Chondrocyte (in vitro differentiated cells): ENCODE measurements at regions not wholly inside any gene's neighbourhood (a gene's known extent, or its start where the extent isn't known, plus 50 kb on each side); places are given as distances from the start of the nearest gene placed in this dataset.

Experiments used
- DNase-seq: peaks from one replicate; pipeline ENCODE4 v3.0.0; 2021; ENCODE audit warnings: mixed read lengths, low spot score
- H3K27ac Mint-ChIP-seq: one replicate; pipeline ENCODE4 v1.8.0; 2021; ENCODE audit warnings: mild to moderate bottlenecking, moderate library complexity, mixed read lengths; ENCODE audit not compliant: unreplicated experiment
- H3K27me3 Mint-ChIP-seq: 2 replicates; pipeline ENCODE4 v1.8.0; 2021; ENCODE audit warnings: low read depth, mixed read lengths
- H3K36me3 Mint-ChIP-seq: 2 replicates; pipeline ENCODE4 v1.8.0; 2021; ENCODE audit warnings: low read depth, mixed read lengths
- H3K4me1 Mint-ChIP-seq: 2 replicates; pipeline ENCODE4 v1.8.0; 2021; ENCODE audit warnings: low read depth, mild to moderate bottlenecking, mixed read lengths
- H3K4me3 Mint-ChIP-seq: one replicate; pipeline ENCODE4 v1.8.0; 2021; ENCODE audit warnings: mild to moderate bottlenecking, moderate library complexity, mixed read lengths; ENCODE audit not compliant: unreplicated experiment
- H3K9me3 Mint-ChIP-seq: 2 replicates; pipeline ENCODE4 v1.8.0; 2021; ENCODE audit warnings: low read depth, mixed read lengths
- CTCF ChIP-seq: fragments of 200-600 bp; sonication (generic); IDR thresholded peaks from 2 replicates; pipeline ENCODE4 v1.5.0; 2021; ENCODE audit warnings: antibody characterized with exemption, mild to moderate bottlenecking, moderate library complexity

DNA sequence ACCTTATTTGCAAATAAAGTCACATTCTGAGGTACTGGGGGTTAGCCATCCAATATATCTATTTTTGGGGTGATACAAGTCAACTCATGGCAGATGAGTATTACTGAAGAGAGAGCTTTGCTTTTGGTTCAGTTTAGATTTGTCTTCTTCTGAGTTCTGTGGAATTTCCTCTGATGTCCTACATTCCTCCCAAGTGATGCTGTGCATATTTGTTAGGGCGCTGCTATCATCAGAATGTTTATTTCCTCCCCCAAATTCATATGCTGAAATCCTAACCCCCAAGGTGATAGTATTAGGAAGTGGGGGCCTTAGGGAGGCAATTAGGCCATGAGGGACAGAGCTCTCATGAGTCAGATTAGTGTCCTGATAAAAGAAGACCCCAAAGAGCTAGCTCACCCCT lies 96.2 kb upstream of the WLS start:
- no peaks in the 10 kb centered on the region for H3K27me3 Mint-ChIP-seq
- no peaks in the 10 kb centered on the region for H3K9me3 Mint-ChIP-seq
- no peaks in the 10 kb centered on the region for H3K36me3 Mint-ChIP-seq
- H3K4me1 Mint-ChIP-seq = peaks cover 41% of the 10 kb centered on the region
- H3K27ac Mint-ChIP-seq = no peak overlapping the region
- no peak for TF ChIP-seq CTCF
- H3K4me3 Mint-ChIP-seq = no peak overlapping the region
- DNase-seq = no peak

GRCh38 chr1:68327414-68327813 lies 95.1 kb upstream of the WLS start:
- Mint-ChIP-seq H3K36me3 (no peaks in the 10 kb centered on the region), H3K4me1 (peaks cover 48% of the 10 kb centered on the region), H3K27ac (no peak overlapping the region), H3K9me3 (no peaks in the 10 kb centered on the region), H3K27me3 (no peaks in the 10 kb centered on the region), H3K4me3 (no peak overlapping the region)
- TF ChIP-seq CTCF = no peak
- DNase-seq = no peak

DNA sequence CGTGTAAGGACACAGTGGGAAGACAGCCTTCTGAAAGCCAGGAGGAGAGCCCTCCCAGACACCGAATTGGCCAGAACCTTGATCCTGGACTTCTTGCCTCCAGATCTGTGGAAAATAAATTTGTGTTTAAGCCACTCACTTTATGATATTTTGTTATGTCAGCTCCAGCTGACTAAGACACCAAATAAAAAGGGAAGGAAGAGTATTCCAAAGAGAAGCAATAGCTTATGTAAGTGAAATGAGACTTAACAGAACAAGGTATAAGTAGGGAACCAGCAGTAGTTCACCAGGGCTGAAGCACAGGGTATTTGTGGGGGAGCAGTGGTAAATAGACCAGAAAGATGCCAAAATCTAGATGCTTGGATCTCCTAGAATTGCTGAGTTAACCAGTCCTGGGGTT lies 94.2 kb upstream of the WLS start:
- Mint-ChIP-seq H3K27ac (no peak overlapping the region), H3K27me3 (no peaks in the 10 kb centered on the region), H3K36me3 (no peaks in the 10 kb centered on the region), H3K4me1 (peaks cover 48% of the 10 kb centered on the region), H3K4me3 (no peak overlapping the region), H3K9me3 (no peaks in the 10 kb centered on the region)
- no peak for TF ChIP-seq CTCF
- DNase-seq = no peak

GRCh38 chr1:68324316-68324715 lies 92.0 kb upstream of the WLS start:
- Mint-ChIP-seq H3K27ac (no peak overlapping the region), H3K27me3 (no peaks in the 10 kb centered on the region), H3K36me3 (no peaks in the 10 kb centered on the region), H3K9me3 (no peaks in the 10 kb centered on the region), H3K4me3 (no peak overlapping the region), H3K4me1 (peaks cover 50% of the 10 kb centered on the region)
- no peak for TF ChIP-seq CTCF
- DNase-seq = no peak

DNA sequence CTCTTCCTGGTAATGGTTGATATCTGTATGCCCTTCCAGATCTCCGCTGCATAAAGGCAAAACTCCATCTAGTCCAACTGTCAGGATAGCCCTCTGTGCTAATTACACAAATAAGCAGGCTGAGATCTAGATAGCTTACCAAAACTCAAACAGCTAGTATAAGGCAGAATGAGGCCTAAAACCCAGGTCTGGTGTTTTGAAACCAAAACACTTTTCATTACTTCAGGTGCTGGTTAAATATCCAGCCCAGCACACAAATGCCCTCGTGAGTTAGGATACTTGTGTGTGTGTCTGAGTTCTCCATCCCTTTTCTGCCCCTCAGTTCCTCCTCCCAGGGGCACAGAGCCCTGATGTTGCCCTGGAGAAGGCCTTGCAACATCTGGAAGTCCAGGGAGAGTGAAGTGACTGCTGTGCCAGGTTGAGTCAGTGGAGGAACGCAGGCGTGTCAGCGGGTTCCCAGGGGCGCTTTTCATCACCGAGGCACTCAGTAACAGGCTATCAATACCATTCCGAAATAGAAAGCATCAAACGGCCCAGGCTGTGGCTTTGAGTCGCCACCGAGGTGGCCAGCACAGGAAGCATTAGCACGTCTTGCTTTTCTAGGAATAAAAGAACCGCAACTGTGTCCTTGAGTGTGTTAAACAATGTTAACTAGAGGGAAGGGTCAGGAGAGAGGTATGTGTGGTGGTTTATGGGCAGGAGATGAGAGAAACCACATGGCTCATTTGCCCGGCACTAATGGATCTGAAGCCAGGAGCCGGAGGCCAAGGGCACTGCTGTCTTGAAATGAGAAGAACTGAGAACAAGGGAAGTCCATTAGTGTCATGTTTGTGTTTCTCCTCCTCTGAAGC lies 90.7 kb upstream of the WLS start:
- DNase-seq = no peak
- no peak overlapping the region for H3K4me3 Mint-ChIP-seq
- peaks cover 37% of the 10 kb centered on the region for H3K4me1 Mint-ChIP-seq
- H3K9me3 Mint-ChIP-seq = no peaks in the 10 kb centered on the region
- H3K27ac Mint-ChIP-seq = peak overlapping the region; percentile 57
- no peaks in the 10 kb centered on the region for H3K36me3 Mint-ChIP-seq
- no peak for TF ChIP-seq CTCF
- H3K27me3 Mint-ChIP-seq = no peaks in the 10 kb centered on the region
